ENCODE measurements at regions not wholly inside any gene's neighbourhood (a gene's known extent, or its start where the extent isn't known, plus 50 kb on each side); places are given as distances from the start of the nearest gene placed in this dataset.

DNA sequence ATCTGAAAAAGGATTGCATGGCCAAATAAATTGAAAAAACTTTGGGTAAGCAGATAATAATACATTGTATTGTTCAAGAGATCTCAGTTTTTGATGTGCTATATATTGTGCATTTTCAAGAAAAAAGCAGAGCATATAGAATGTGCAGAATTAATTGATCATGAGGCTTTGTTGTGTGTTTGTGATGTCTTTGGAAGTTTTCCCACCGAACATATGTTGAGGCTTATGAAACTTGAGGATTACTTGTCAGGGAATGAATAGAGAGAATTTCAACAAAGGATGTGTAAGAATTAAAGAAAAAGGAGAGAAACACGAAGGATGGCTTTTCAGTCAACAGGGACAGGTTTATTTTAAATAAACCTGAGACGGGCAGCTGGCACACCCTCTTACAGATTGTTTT lies 232.5 kb upstream of the POU1F1 start:
- H3K27ac ChIP-seq (ENCODE audit: extremely low read length, insufficient read depth, low read length): no peak overlapping the region
- H3K79me2 ChIP-seq (ENCODE audit: insufficient read depth, low read length): no peaks in the 10 kb centered on the region
- no peaks in the 10 kb centered on the region for H3K36me3 ChIP-seq (replicated peaks in 1 of 2; ENCODE audit: control insufficient read depth in 1 of 2, insufficient read depth in 2 of 2, low read length in 2 of 2)
- no peak overlapping the region for H3K4me2 ChIP-seq (ENCODE audit: low read depth, low read length)
- no peak for FAIRE-seq
- ATAC-seq: no peak
- no peak overlapping the region for H2AFZ ChIP-seq (ENCODE audit: low read length)
- intact Hi-C loops (cut with micrococcal nuclease; ENCODE audit: unreplicated experiment) (no loop called here), in situ Hi-C loops (cut with HindIII; ENCODE audit: extremely low pct_ligation_motif_present, low pct_unique_long_range_greater_than_20kb) (loop anchor here (10.0 kb wide), 1 partner anchor 154 kb away; no protein-coding TSS in a partner anchor)
- no peaks in the 10 kb centered on the region for H4K20me1 ChIP-seq (ENCODE audit: insufficient read depth, low read length)
- DNase-seq (ENCODE audit: low spot score): no peak
- ChIA-PET CTCF (ENCODE audit: low intra/inter-chr PET ratio, low total read pairs) (no interaction called here), POLR2A (no interaction called here)
- no peaks in the 10 kb centered on the region for H3K4me1 ChIP-seq (ENCODE audit: insufficient read depth, low read length)
- no peaks in the 10 kb centered on the region for H3K9me3 ChIP-seq (ENCODE audit: low read length)
- WGBS (ENCODE audit: low lambda C conversion rate): 4% methylated on average over 3 of the region's 3 CpGs
- no peak overlapping the region for H3K4me3 ChIP-seq (replicated peaks in 1 of 3; ENCODE audit: insufficient read depth in 1 of 3, low read depth in 2 of 3, low read length in 3 of 3)
- H3K9ac ChIP-seq (ENCODE audit: insufficient read depth, low read depth, low read length): no peak overlapping the region
- no TSS peak for BruUV-seq (replicated peaks)
- no peaks in the 10 kb centered on the region for H3K27me3 ChIP-seq (ENCODE audit: control insufficient read depth in 1 of 2, insufficient read depth in 2 of 2, low read length in 2 of 2)
- TF ChIP-seq, protein P1, sequence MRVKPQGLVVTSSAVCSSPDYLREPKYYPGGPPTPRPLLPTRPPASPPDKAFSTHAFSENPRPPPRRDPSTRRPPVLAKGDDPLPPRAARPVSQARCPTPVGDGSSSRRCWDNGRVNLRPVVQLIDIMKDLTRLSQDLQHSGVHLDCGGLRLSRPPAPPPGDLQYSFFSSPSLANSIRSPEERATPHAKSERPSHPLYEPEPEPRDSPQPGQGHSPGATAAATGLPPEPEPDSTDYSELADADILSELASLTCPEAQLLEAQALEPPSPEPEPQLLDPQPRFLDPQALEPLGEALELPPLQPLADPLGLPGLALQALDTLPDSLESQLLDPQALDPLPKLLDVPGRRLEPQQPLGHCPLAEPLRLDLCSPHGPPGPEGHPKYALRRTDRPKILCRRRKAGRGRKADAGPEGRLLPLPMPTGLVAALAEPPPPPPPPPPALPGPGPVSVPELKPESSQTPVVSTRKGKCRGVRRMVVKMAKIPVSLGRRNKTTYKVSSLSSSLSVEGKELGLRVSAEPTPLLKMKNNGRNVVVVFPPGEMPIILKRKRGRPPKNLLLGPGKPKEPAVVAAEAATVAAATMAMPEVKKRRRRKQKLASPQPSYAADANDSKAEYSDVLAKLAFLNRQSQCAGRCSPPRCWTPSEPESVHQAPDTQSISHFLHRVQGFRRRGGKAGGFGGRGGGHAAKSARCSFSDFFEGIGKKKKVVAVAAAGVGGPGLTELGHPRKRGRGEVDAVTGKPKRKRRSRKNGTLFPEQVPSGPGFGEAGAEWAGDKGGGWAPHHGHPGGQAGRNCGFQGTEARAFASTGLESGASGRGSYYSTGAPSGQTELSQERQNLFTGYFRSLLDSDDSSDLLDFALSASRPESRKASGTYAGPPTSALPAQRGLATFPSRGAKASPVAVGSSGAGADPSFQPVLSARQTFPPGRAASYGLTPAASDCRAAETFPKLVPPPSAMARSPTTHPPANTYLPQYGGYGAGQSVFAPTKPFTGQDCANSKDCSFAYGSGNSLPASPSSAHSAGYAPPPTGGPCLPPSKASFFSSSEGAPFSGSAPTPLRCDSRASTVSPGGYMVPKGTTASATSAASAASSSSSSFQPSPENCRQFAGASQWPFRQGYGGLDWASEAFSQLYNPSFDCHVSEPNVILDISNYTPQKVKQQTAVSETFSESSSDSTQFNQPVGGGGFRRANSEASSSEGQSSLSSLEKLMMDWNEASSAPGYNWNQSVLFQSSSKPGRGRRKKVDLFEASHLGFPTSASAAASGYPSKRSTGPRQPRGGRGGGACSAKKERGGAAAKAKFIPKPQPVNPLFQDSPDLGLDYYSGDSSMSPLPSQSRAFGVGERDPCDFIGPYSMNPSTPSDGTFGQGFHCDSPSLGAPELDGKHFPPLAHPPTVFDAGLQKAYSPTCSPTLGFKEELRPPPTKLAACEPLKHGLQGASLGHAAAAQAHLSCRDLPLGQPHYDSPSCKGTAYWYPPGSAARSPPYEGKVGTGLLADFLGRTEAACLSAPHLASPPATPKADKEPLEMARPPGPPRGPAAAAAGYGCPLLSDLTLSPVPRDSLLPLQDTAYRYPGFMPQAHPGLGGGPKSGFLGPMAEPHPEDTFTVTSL (CRISPR knock-in tag; IDR thresholded peaks at IDR 0.05; ENCODE audit: borderline replicate concordance): no peak
- TF ChIP-seq ZNF660 (CRISPR knock-in tag; IDR thresholded peaks at IDR 0.05; ENCODE audit: borderline replicate concordance, low read depth): no peak
- TF ChIP-seq, protein P2, sequence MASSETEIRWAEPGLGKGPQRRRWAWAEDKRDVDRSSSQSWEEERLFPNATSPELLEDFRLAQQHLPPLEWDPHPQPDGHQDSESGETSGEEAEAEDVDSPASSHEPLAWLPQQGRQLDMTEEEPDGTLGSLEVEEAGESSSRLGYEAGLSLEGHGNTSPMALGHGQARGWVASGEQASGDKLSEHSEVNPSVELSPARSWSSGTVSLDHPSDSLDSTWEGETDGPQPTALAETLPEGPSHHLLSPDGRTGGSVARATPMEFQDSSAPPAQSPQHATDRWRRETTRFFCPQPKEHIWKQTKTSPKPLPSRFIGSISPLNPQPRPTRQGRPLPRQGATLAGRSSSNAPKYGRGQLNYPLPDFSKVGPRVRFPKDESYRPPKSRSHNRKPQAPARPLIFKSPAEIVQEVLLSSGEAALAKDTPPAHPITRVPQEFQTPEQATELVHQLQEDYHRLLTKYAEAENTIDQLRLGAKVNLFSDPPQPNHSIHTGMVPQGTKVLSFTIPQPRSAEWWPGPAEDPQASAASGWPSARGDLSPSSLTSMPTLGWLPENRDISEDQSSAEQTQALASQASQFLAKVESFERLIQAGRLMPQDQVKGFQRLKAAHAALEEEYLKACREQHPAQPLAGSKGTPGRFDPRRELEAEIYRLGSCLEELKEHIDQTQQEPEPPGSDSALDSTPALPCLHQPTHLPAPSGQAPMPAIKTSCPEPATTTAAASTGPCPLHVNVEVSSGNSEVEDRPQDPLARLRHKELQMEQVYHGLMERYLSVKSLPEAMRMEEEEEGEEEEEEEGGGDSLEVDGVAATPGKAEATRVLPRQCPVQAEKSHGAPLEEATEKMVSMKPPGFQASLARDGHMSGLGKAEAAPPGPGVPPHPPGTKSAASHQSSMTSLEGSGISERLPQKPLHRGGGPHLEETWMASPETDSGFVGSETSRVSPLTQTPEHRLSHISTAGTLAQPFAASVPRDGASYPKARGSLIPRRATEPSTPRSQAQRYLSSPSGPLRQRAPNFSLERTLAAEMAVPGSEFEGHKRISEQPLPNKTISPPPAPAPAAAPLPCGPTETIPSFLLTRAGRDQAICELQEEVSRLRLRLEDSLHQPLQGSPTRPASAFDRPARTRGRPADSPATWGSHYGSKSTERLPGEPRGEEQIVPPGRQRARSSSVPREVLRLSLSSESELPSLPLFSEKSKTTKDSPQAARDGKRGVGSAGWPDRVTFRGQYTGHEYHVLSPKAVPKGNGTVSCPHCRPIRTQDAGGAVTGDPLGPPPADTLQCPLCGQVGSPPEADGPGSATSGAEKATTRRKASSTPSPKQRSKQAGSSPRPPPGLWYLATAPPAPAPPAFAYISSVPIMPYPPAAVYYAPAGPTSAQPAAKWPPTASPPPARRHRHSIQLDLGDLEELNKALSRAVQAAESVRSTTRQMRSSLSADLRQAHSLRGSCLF (CRISPR knock-in tag; IDR thresholded peaks at IDR 0.05; ENCODE audit: borderline replicate concordance): no peak
- no peak for TF ChIP-seq ZNF136 (CRISPR knock-in tag; IDR thresholded peaks at IDR 0.05; ENCODE audit: low read depth)
- no peak for TF ChIP-seq DMTF1 (CRISPR knock-in tag; IDR thresholded peaks at IDR 0.05)
- no peak for TF ChIP-seq TFDP1 (CRISPR knock-in tag; IDR thresholded peaks at IDR 0.05; ENCODE audit: borderline replicate concordance)
- TF ChIP-seq RNF2 (conservative IDR thresholded peaks at IDR 0.05; ENCODE audit: low read depth): no peak
- no peak for TF ChIP-seq HNF4G (IDR thresholded peaks at IDR 0.05; ENCODE audit: borderline replicate concordance, low read depth, low read length)
- no peak for TF ChIP-seq HNF4G (CRISPR knock-in tag; IDR thresholded peaks at IDR 0.05; ENCODE audit: borderline replicate concordance, low read depth)
- TF ChIP-seq NCOA1 (CRISPR knock-in tag; IDR thresholded peaks at IDR 0.05): no peak

All from HepG2 (cell line).